ENCODE measurements at regions not wholly inside any gene's neighbourhood (a gene's known extent, or its start where the extent isn't known, plus 50 kb on each side); places are given as distances from the start of the nearest gene placed in this dataset.

DNA sequence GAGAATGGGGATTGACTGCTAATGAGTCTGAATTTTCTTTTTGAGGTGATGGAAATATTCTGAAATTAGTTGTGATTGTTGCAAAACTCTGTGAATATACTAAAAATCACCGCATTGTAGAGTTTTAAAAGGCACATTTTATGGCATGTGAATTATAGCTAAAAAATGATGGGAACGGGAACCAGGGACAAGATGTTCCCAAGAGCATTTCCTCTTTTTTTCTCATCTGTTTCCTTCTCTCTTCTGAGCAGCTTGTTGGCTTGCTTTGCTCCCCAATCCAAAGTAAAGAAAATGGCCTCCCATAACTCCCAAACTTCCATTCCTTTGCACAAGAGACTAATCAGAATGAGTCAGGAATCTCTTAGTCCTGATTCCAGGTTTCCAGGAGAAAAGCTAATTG is 459.2 kb downstream of the TSHZ3 start:
- Mint-ChIP-seq H3K9me3 (no peaks in the 10 kb centered on the region), H3K4me1 (peaks cover 7% of the 10 kb centered on the region), H3K27me3 (ENCODE audit: insufficient read depth) (no peaks in the 10 kb centered on the region), H3K36me3 (ENCODE audit: low read depth) (no peaks in the 10 kb centered on the region), H3K27ac (no peak overlapping the region), H3K4me3 (no peak overlapping the region)
- Histone ChIP-seq H3K9ac (ENCODE audit: extremely low read depth, low read length, poor library complexity, severe bottlenecking) (no peak overlapping the region), H3K27me3 (ENCODE audit: control insufficient read depth, insufficient read depth, low read length, poor library complexity, severe bottlenecking) (no peaks in the 10 kb centered on the region), H3K4me3 (ENCODE audit: low read length) (no peak overlapping the region), H3K36me3 (ENCODE audit: control insufficient read depth, insufficient read depth, low read length) (no peaks in the 10 kb centered on the region), H3K27ac (ENCODE audit: low read depth, low read length) (no peak overlapping the region), H3K4me1 (ENCODE audit: control insufficient read depth, insufficient read depth, low read length) (no peaks in the 10 kb centered on the region), H3K9me3 (ENCODE audit: control insufficient read depth, low read length) (no peaks in the 10 kb centered on the region)
- 96 to 100% methylated on average over 1 to 2 of the region's 2 CpGs for WGBS, 2 experiments (ENCODE audit: insufficient coverage in 1 of 2, insufficient read length in 1 of 2)
- no peak for DNase-seq
- TF ChIP-seq, protein P1, sequence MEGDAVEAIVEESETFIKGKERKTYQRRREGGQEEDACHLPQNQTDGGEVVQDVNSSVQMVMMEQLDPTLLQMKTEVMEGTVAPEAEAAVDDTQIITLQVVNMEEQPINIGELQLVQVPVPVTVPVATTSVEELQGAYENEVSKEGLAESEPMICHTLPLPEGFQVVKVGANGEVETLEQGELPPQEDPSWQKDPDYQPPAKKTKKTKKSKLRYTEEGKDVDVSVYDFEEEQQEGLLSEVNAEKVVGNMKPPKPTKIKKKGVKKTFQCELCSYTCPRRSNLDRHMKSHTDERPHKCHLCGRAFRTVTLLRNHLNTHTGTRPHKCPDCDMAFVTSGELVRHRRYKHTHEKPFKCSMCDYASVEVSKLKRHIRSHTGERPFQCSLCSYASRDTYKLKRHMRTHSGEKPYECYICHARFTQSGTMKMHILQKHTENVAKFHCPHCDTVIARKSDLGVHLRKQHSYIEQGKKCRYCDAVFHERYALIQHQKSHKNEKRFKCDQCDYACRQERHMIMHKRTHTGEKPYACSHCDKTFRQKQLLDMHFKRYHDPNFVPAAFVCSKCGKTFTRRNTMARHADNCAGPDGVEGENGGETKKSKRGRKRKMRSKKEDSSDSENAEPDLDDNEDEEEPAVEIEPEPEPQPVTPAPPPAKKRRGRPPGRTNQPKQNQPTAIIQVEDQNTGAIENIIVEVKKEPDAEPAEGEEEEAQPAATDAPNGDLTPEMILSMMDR (conservative IDR thresholded peaks at IDR 0.05): no peak

DNA sequence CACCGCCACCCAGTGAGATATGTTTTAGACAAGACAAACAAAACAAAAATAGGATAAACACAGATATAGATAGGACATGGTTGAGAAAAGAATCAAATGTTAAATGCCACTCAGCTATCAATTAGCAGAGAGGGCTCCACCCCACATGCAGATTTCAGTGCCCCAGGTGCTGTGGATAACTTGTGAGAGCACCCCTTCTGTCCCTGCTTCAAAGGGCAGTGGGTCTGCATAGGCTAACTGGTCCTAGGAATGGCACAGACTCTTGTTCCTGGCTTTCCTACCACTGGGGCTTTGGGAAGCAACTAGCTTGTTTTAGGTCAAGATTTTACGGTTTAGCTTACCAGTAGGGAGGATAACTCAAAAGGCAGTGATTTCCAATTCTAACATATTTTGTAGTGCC is 460.3 kb downstream of the TSHZ3 start:
- H3K4me1 Mint-ChIP-seq: peaks cover 7% of the 10 kb centered on the region
- H3K4me3 Mint-ChIP-seq: no peak overlapping the region
- Histone ChIP-seq H3K4me3 (ENCODE audit: low read length) (no peak overlapping the region), H3K36me3 (ENCODE audit: control insufficient read depth, insufficient read depth, low read length) (no peaks in the 10 kb centered on the region), H3K27ac (ENCODE audit: low read depth, low read length) (no peak overlapping the region), H3K9ac (ENCODE audit: extremely low read depth, low read length, poor library complexity, severe bottlenecking) (no peak overlapping the region), H3K9me3 (ENCODE audit: control insufficient read depth, low read length) (no peaks in the 10 kb centered on the region), H3K4me1 (ENCODE audit: control insufficient read depth, insufficient read depth, low read length) (no peaks in the 10 kb centered on the region), H3K27me3 (ENCODE audit: control insufficient read depth, insufficient read depth, low read length, poor library complexity, severe bottlenecking) (no peaks in the 10 kb centered on the region)
- no peaks in the 10 kb centered on the region for H3K9me3 Mint-ChIP-seq
- TF ChIP-seq, protein P1 (conservative IDR thresholded peaks at IDR 0.05): peak; percentile 43
- no peaks in the 10 kb centered on the region for H3K27me3 Mint-ChIP-seq (ENCODE audit: insufficient read depth)
- peak; percentile 58 for DNase-seq
- no peak overlapping the region for H3K27ac Mint-ChIP-seq
- H3K36me3 Mint-ChIP-seq (ENCODE audit: low read depth): no peaks in the 10 kb centered on the region
- WGBS, 2 experiments (ENCODE audit: insufficient coverage in 1 of 2, insufficient read length in 1 of 2): 83 to 96% methylated on average over 1 to 2 of the region's 2 CpGs

DNA sequence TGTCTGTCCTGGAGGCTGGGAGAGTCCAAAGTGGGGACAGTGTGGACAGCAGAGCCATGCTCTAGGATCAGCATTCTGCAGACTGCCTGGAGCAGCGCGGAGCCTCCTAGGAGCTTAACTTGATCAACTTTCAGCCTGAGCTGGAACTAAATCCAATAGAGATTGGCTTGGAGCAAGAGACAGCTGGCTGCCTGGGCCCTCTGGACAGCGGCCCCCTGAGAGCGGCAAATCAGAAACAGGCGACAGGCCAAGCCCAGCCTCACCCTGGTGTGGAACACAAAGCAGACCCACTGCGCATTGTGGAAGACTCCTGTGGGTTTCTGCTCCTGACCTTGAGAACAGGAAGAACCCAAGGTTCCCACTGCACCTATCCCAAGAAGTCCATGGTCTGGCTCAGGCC is 462.2 kb downstream of the TSHZ3 start:
- no peaks in the 10 kb centered on the region for H3K27me3 Mint-ChIP-seq (ENCODE audit: insufficient read depth)
- Histone ChIP-seq H3K9ac (ENCODE audit: extremely low read depth, low read length, poor library complexity, severe bottlenecking) (no peak overlapping the region), H3K27ac (ENCODE audit: low read depth, low read length) (no peak overlapping the region), H3K9me3 (ENCODE audit: control insufficient read depth, low read length) (no peaks in the 10 kb centered on the region), H3K36me3 (ENCODE audit: control insufficient read depth, insufficient read depth, low read length) (no peaks in the 10 kb centered on the region), H3K4me1 (ENCODE audit: control insufficient read depth, insufficient read depth, low read length) (no peaks in the 10 kb centered on the region), H3K4me3 (ENCODE audit: low read length) (no peak overlapping the region), H3K27me3 (ENCODE audit: control insufficient read depth, insufficient read depth, low read length, poor library complexity, severe bottlenecking) (no peaks in the 10 kb centered on the region)
- no peak for DNase-seq
- no peak overlapping the region for H3K27ac Mint-ChIP-seq
- TF ChIP-seq, protein P1 (conservative IDR thresholded peaks at IDR 0.05): no peak
- H3K36me3 Mint-ChIP-seq (ENCODE audit: low read depth): no peaks in the 10 kb centered on the region
- peaks cover 7% of the 10 kb centered on the region for H3K4me1 Mint-ChIP-seq
- WGBS, 2 experiments (ENCODE audit: insufficient coverage in 1 of 2, insufficient read length in 1 of 2): 90 to 97% methylated on average over 3 to 6 of the region's 6 CpGs
- no peak overlapping the region for H3K4me3 Mint-ChIP-seq
- H3K9me3 Mint-ChIP-seq: no peaks in the 10 kb centered on the region

Measured in endodermal cell (in vitro differentiated cells).